H1 (cell line): ENCODE measurements at regions not wholly inside any gene's neighbourhood (a gene's known extent, or its start where the extent isn't known, plus 50 kb on each side); places are given as distances from the start of the nearest gene placed in this dataset.
"Not testable (repeated sequence)": the region's sequence is repeated elsewhere in the genome, so short reads cannot be mapped to it uniquely, and the experiment has no call there.

ENCODE experiments used
- CTCF ChIA-PET: fragments of 300-600 bp; sonication (Branson Sonifier 250); formaldehyde crosslinking; loops from one replicate; lab custom pipeline; 2021; ENCODE audit not compliant: partially characterized antibody; lab: Charles Lee
- POLR2A ChIA-PET: fragments of 300-600 bp; sonication (Branson Sonifier 250); formaldehyde crosslinking; loops from one replicate; lab custom pipeline; 2021; ENCODE audit warnings: inconsistent platforms; ENCODE audit not compliant: partially characterized antibody; lab: Charles Lee
- DNase-seq, 2 experiments: peaks; one replicate each; pipeline versions ENCODE4 v3.0.0 to v3.0.0-alpha.2; 2010 to 2022; ENCODE audit warnings: low spot score in 2 of 2, low read depth in 1 of 2, mixed read lengths in 1 of 2
- FAIRE-seq: peaks from 2 replicates; lab custom pipeline; 2011; peaks lifted over from hg19 to GRCh38; lab: Jason Lieb, UNC
- H2AFZ ChIP-seq: 2 replicates; pipeline ENCODE4 v1.8.1; 2012; ENCODE audit warnings: low read length, inconsistent platforms
- H2AK5ac ChIP-seq: 2 replicates; pipeline ENCODE4 v1.6.1; 2013; ENCODE audit warnings: low read depth, low read length
- H2BK120ac ChIP-seq: replicated peaks from 2 replicates; pipeline ENCODE3; 2013; ENCODE audit warnings: low read depth, low read length, inconsistent platforms
- H2BK12ac ChIP-seq: 2 replicates; pipeline ENCODE4 v1.6.1; 2013; ENCODE audit warnings: low read depth, low read length
- H2BK15ac ChIP-seq: 2 replicates; pipeline ENCODE4 v1.6.1; 2013; ENCODE audit warnings: low read length
- H2BK20ac ChIP-seq: 2 replicates; pipeline ENCODE4 v1.6.1; 2013; ENCODE audit warnings: low read length
- H2BK5ac ChIP-seq: 2 replicates; pipeline ENCODE4 v1.6.1; 2013; ENCODE audit warnings: low read depth, low read length
- H3K14ac ChIP-seq: 2 replicates; pipeline ENCODE4 v1.6.1; 2013; ENCODE audit warnings: inconsistent platforms; ENCODE audit not compliant: insufficient read length
- H3K18ac ChIP-seq: 2 replicates; pipeline ENCODE4 v1.6.1; 2013; ENCODE audit warnings: low read length; ENCODE audit errors: extremely low read depth
- H3K23ac ChIP-seq: 2 replicates; pipeline ENCODE4 v1.6.1; 2013; ENCODE audit warnings: inconsistent platforms; ENCODE audit not compliant: insufficient read length
- H3K23me2 ChIP-seq: 2 replicates; pipeline ENCODE4 v1.6.1; 2013; ENCODE audit warnings: low read depth, low read length
- H3K27ac ChIP-seq: 2 replicates; pipeline ENCODE4 v1.6.1; 2011; ENCODE audit warnings: low read depth, low read length, inconsistent platforms
- H3K27me3 ChIP-seq, 4 experiments: replicated peaks in 1 of 4; 1 replicate in 1 of 4; 2 replicates in 3 of 4; pipeline versions ENCODE4 v1.6.1 to v1.8.1; 2011 to 2013; ENCODE audit warnings: low read length in 3 of 4, mild to moderate bottlenecking in 3 of 4, inconsistent platforms in 2 of 4, mixed read lengths in 2 of 4, moderate library complexity in 1 of 4; ENCODE audit not compliant: control insufficient read depth in 3 of 4, insufficient read depth in 3 of 4; ENCODE audit errors: extremely low read depth in 1 of 4
- H3K36me3 ChIP-seq, 4 experiments: 2 replicates each; pipeline versions ENCODE4 v1.6.1 to v1.8.1; 2011 to 2013; ENCODE audit warnings: mild to moderate bottlenecking in 4 of 4, low read length in 3 of 4, moderate library complexity in 2 of 4, control low read depth in 1 of 4, inconsistent platforms in 1 of 4; ENCODE audit not compliant: insufficient read depth in 4 of 4, control insufficient read depth in 2 of 4
- H3K4ac ChIP-seq: replicated peaks from 2 replicates; pipeline ENCODE3; 2013; ENCODE audit warnings: low read length, low read depth, mixed read lengths, inconsistent platforms; ENCODE audit not compliant: insufficient read length
- H3K4me1 ChIP-seq, 4 experiments: replicated peaks in 1 of 4; 1 replicate in 1 of 4; 2 replicates in 3 of 4; pipeline versions ENCODE4 v1.6.1 to v1.8.1; 2011 to 2013; ENCODE audit warnings: low read length in 3 of 4, inconsistent platforms in 2 of 4, mixed read lengths in 1 of 4; ENCODE audit not compliant: insufficient read depth in 4 of 4, control insufficient read depth in 3 of 4
- H3K4me2 ChIP-seq, 2 experiments: 2 replicates each; pipeline versions ENCODE4 v1.6.1 to v1.8.1; 2011 to 2013; ENCODE audit warnings: low read depth in 2 of 2, low read length in 2 of 2, control low read depth in 1 of 2, inconsistent platforms in 1 of 2, mild to moderate bottlenecking in 1 of 2; ENCODE audit not compliant: insufficient read depth in 1 of 2
- H3K4me3 ChIP-seq, 4 experiments: fragments of 200-600, 300-600 bp in 1 of 4; sonication (generic), shearing (Covaris generic), sonication (Bioruptor Twin) in 1 of 4; 2 replicates each; pipeline versions ENCODE4 v1.5.1 to v1.8.1; 2011 to 2016; ENCODE audit warnings: low read length in 4 of 4, low read depth in 3 of 4, control low read depth in 2 of 4, inconsistent platforms in 2 of 4, mild to moderate bottlenecking in 2 of 4, mixed read lengths in 1 of 4, moderate library complexity in 1 of 4; ENCODE audit not compliant: insufficient read depth in 2 of 4; ENCODE audit errors: extremely low read depth in 1 of 4
- H3K56ac ChIP-seq: replicated peaks from 2 replicates; pipeline ENCODE3; 2013; ENCODE audit warnings: low read depth, mild to moderate bottlenecking, mixed read lengths, low read length, inconsistent platforms; ENCODE audit not compliant: insufficient read length
- H3K79me1 ChIP-seq: 2 replicates; pipeline ENCODE4 v1.6.1; 2013; ENCODE audit warnings: low read depth, low read length, control low read depth
- H3K79me2 ChIP-seq, 2 experiments: 2 replicates each; pipeline versions ENCODE4 v1.6.1 to v1.8.1; 2012 to 2013; ENCODE audit warnings: low read length in 2 of 2, mild to moderate bottlenecking in 2 of 2, inconsistent platforms in 1 of 2; ENCODE audit not compliant: insufficient read depth in 2 of 2, control insufficient read depth in 1 of 2
- H3K9ac ChIP-seq, 4 experiments: replicated peaks in 1 of 4; 1 replicate in 1 of 4; 2 replicates in 3 of 4; pipeline versions ENCODE4 v1.6.1 to v1.8.1; 2011 to 2013; ENCODE audit warnings: low read depth in 3 of 4, low read length in 3 of 4, control low read depth in 2 of 4, mild to moderate bottlenecking in 2 of 4, moderate library complexity in 2 of 4, inconsistent platforms in 1 of 4; ENCODE audit errors: extremely low read depth in 1 of 4
- H3K9me3 ChIP-seq, 2 experiments: 2 replicates each; pipeline versions ENCODE4 v1.6.1 to v1.8.1; 2012 to 2013; ENCODE audit warnings: mild to moderate bottlenecking in 2 of 2, moderate library complexity in 2 of 2, control low read depth in 1 of 2, inconsistent platforms in 1 of 2, low read depth in 1 of 2, low read length in 1 of 2, mixed read lengths in 1 of 2; ENCODE audit not compliant: insufficient read depth in 2 of 2
- H4K20me1 ChIP-seq, 2 experiments: replicated peaks in 1 of 2; 2 replicates each; pipeline versions ENCODE3 to v1.8.1; 2011 to 2013; ENCODE audit warnings: inconsistent platforms in 2 of 2, low read length in 2 of 2, mild to moderate bottlenecking in 1 of 2; ENCODE audit not compliant: insufficient read depth in 2 of 2, control insufficient read depth in 1 of 2
- H4K5ac ChIP-seq: 2 replicates; pipeline ENCODE4 v1.6.1; 2013; ENCODE audit warnings: low read length, low read depth, mixed read lengths, inconsistent platforms; ENCODE audit not compliant: insufficient read length
- H4K8ac ChIP-seq: 2 replicates; pipeline ENCODE4 v1.8.0; 2013; ENCODE audit warnings: mild to moderate bottlenecking, moderate library complexity, low read length, inconsistent platforms; ENCODE audit not compliant: insufficient read depth; ENCODE audit errors: extremely low read depth
- H4K91ac ChIP-seq: replicated peaks from 2 replicates; pipeline ENCODE3; 2013; ENCODE audit warnings: low read length, mixed read lengths, inconsistent platforms; ENCODE audit not compliant: insufficient read length
- POLR2A ChIP-seq, 2 experiments: IDR thresholded peaks; 1 replicate in 1 of 2; 2 replicates in 1 of 2; pipeline ENCODE4 v1.6.1; 2011; ENCODE audit warnings: low read depth in 2 of 2, low read length in 2 of 2, mild to moderate bottlenecking in 2 of 2; ENCODE audit errors: control extremely low read depth in 1 of 2
- WGBS, 2 experiments: shearing (Covaris generic) in 1 of 2; methylation state at CpG; one replicate each; pipeline versions ENCODE4 v1.1.6 to v1.1.7; 2013 to 2015; ENCODE audit warnings: low lambda C conversion rate in 2 of 2, mixed read lengths in 2 of 2, inconsistent platforms in 1 of 2, low coverage in 1 of 2, missing lambda C conversion rate in 1 of 2; ENCODE audit not compliant: insufficient replicate concordance in 2 of 2, insufficient coverage in 1 of 2, insufficient read length in 1 of 2; ENCODE audit errors: extremely low coverage in 1 of 2, missing lambda C conversion rate in 1 of 2; 5-methylcytosine and 5-hydroxymethylcytosine counted together

DNA sequence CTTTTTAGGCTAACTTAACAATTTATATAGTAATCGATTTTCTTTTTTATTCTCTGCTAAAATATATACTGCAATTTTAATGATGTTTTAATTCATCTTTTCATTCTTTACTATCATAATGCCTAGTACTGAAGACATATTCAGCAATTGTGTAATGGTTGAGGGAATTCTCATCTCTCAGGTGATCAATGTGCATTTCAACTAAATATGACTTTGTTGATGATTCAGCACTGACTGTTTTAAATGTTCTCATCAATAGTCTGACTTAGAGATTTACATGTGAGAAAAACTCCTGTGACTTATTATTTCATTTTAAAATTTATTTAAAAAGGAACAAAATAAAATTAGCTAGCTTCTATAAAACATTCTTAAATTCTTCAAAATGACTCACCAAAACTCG is 1450.3 kb downstream of the STIM2 start:
- WGBS, 2 experiments, result 88% methylated on average over 2 of the region's 2 CpGs; no CpG with 5 or more reads in 1 of the 2 experiments
- no peaks in the 10 kb centered on the region for H3K23me2 ChIP-seq
- no peak overlapping the region for H2AFZ ChIP-seq
- H2BK12ac ChIP-seq, result no peak overlapping the region
- no peaks in the 10 kb centered on the region for H3K79me2 ChIP-seq
- CTCF ChIA-PET, result interaction anchor here (0.6 to 1.0 kb wide), 2 partner anchors 8 to 86 kb away, joined by 3 read pairs; no protein-coding TSS in a partner anchor
- H3K4me2 ChIP-seq, result no peak overlapping the region
- H2BK5ac ChIP-seq, result no peak overlapping the region
- H2BK120ac ChIP-seq, result no peak overlapping the region
- no peak overlapping the region for H3K4me3 ChIP-seq
- H3K56ac ChIP-seq, result no peak overlapping the region
- DNase-seq, result no peak
- H2BK20ac ChIP-seq, result no peak overlapping the region
- no peaks in the 10 kb centered on the region for H3K4me1 ChIP-seq
- H3K9ac ChIP-seq, result no peak overlapping the region
- no peak overlapping the region for H4K91ac ChIP-seq
- H3K18ac ChIP-seq, result no peak overlapping the region
- TF ChIP-seq POLR2A (IDR thresholded peaks at IDR 0.05; ENCODE audit: control extremely low read depth in 1 of 2, low read depth in 2 of 2, low read length in 2 of 2), result no peak
- TF ChIP-seq, all 59 proteins: peak for 0
- no peak overlapping the region for H3K4ac ChIP-seq
- no peak overlapping the region for H2AK5ac ChIP-seq
- no peak overlapping the region for H4K8ac ChIP-seq
- H4K20me1 ChIP-seq, result no peaks in the 10 kb centered on the region
- 0 out of 4 replicates have a peak, but pooled peaks cover 0 to 3% of the 10 kb centered on the region in 2 experiments for H3K9me3 ChIP-seq
- no peaks in the 10 kb centered on the region for H3K27me3 ChIP-seq
- H3K23ac ChIP-seq, result no peak overlapping the region
- POLR2A ChIA-PET, result no interaction called here
- H3K36me3 ChIP-seq, result no peaks in the 10 kb centered on the region
- H4K5ac ChIP-seq, result no peak overlapping the region
- FAIRE-seq, result no peak
- H3K79me1 ChIP-seq, result no peaks in the 10 kb centered on the region
- H2BK15ac ChIP-seq, result no peak overlapping the region
- no peak overlapping the region for H3K14ac ChIP-seq
- H3K27ac ChIP-seq, result no peak overlapping the region

DNA sequence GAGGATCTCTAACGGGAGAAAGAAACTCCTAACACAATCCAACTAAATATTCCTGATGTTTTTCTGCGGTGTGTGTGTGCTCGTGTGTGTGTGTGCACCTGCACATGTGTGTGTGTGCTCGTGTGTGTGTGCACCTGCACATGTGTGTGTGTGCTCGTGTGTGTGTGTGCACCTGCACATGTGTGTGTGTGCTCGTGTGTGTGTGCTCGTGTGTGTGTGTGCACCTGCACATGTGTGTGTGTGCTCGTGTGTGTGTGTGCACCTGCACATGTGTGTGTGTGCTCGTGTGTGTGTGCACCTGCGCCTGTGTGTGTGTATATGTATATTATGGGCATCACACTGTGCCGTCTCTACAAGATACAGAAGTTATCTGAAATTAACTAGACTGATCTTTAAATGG is 1451.9 kb downstream of the STIM2 start:
- H3K14ac ChIP-seq, POLR2A ChIA-PET: not testable (repeated sequence)

More for the DNA sequence above, 1451.9 kb downstream of the STIM2 start:
- not testable (repeated sequence) for H3K79me1 ChIP-seq, H3K9ac ChIP-seq, H4K91ac ChIP-seq, H3K36me3 ChIP-seq, H3K4me2 ChIP-seq, H3K9me3 ChIP-seq, H3K4me3 ChIP-seq, FAIRE-seq, H2BK20ac ChIP-seq, H2AFZ ChIP-seq, H4K20me1 ChIP-seq, H3K18ac ChIP-seq, H2BK15ac ChIP-seq, H3K79me2 ChIP-seq, H4K5ac ChIP-seq, H3K27ac ChIP-seq, H3K23ac ChIP-seq, H2BK5ac ChIP-seq, H3K27me3 ChIP-seq, H3K23me2 ChIP-seq, H2BK12ac ChIP-seq, H2BK120ac ChIP-seq, H3K4me1 ChIP-seq, H3K56ac ChIP-seq, H3K4ac ChIP-seq, H2AK5ac ChIP-seq, H4K8ac ChIP-seq, DNase-seq
- CTCF ChIA-PET, result interaction anchor here (0.7 kb wide), 1 partner anchor 347 kb away, joined by 3 read pairs; no protein-coding TSS in a partner anchor
- WGBS, 2 experiments, result 80% methylated on average over 10 of the region's 11 CpGs; no CpG with 5 or more reads in 1 of the 2 experiments
